BJ (cell line): ENCODE measurements at regions not wholly inside any gene's neighbourhood (a gene's known extent, or its start where the extent isn't known, plus 50 kb on each side); places are given as distances from the start of the nearest gene placed in this dataset.

Source experiments
- CTCF ChIA-PET: fragments of 350-600 bp; formaldehyde crosslinking; extraction: SDS; loops from one replicate; lab custom pipeline; 2021; ENCODE audit warnings: antibody characterized with exemption, inconsistent platforms; lab: Yijun Ruan, JAX
- POLR2A ChIA-PET: fragments of 300-600 bp; sonication (Branson Sonifier 250); formaldehyde crosslinking; extraction: SDS; loops from one replicate; lab custom pipeline; 2021; ENCODE audit warnings: antibody characterized with exemption; lab: Charles Lee
- DNase-seq: peaks from one replicate; pipeline ENCODE4 v3.0.0-alpha.2; 2011; ENCODE audit warnings: low read depth
- H3K27me3 ChIP-seq: 2 replicates; pipeline ENCODE4 v1.6.0; 2011; ENCODE audit warnings: low read length; ENCODE audit not compliant: control insufficient read depth, insufficient read depth
- H3K36me3 ChIP-seq: 2 replicates; pipeline ENCODE4 v1.5.1; 2011; ENCODE audit warnings: low read length; ENCODE audit not compliant: control insufficient read depth, insufficient read depth
- H3K4me3 ChIP-seq: 2 replicates; pipeline ENCODE4 v1.5.1; 2011; ENCODE audit warnings: low read depth, mild to moderate bottlenecking, control low read depth, low read length
- TF ChIP-seq, protein P1 (sequence below): IDR thresholded peaks from 2 replicates; pipeline ENCODE4 v1.5.1; 2011; ENCODE audit warnings: low read depth, mild to moderate bottlenecking, control low read depth, inconsistent platforms, low read length, moderate library complexity; ENCODE audit not compliant: insufficient read depth

DNA sequence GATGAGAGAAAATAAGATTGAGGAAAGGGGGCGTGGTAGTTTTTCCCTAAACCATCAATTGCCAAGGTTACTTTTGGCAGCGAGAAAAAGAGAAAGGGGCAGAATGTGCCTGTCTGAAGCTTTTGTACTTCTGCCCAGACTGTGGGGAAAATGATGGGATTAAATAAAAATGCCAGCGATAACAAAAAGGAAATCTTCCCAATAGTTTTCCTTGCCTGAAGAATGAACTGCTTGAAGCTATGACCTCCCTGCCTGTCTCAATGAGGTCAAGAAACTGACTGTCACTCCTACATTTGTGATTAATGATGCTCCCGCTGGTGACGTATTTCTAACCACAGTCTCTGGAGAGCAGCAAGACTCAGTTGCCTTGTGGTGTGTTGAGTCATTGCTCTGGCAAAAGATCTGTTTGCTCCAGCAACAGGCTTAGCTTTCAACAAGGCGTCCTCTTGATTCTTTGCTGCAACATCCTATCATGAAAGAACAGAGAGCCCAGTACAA lies 1051.5 kb downstream of the DIAPH3 start:
- DNase-seq, result peak; percentile 81
- POLR2A ChIA-PET, result no interaction called here
- Histone ChIP-seq H3K36me3 (no peaks in the 10 kb centered on the region), H3K27me3 (no peaks in the 10 kb centered on the region), H3K4me3 (no peak overlapping the region)
- CTCF ChIA-PET, result no interaction called here
- TF ChIP-seq, protein P1, sequence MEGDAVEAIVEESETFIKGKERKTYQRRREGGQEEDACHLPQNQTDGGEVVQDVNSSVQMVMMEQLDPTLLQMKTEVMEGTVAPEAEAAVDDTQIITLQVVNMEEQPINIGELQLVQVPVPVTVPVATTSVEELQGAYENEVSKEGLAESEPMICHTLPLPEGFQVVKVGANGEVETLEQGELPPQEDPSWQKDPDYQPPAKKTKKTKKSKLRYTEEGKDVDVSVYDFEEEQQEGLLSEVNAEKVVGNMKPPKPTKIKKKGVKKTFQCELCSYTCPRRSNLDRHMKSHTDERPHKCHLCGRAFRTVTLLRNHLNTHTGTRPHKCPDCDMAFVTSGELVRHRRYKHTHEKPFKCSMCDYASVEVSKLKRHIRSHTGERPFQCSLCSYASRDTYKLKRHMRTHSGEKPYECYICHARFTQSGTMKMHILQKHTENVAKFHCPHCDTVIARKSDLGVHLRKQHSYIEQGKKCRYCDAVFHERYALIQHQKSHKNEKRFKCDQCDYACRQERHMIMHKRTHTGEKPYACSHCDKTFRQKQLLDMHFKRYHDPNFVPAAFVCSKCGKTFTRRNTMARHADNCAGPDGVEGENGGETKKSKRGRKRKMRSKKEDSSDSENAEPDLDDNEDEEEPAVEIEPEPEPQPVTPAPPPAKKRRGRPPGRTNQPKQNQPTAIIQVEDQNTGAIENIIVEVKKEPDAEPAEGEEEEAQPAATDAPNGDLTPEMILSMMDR, result no peak

DNA sequence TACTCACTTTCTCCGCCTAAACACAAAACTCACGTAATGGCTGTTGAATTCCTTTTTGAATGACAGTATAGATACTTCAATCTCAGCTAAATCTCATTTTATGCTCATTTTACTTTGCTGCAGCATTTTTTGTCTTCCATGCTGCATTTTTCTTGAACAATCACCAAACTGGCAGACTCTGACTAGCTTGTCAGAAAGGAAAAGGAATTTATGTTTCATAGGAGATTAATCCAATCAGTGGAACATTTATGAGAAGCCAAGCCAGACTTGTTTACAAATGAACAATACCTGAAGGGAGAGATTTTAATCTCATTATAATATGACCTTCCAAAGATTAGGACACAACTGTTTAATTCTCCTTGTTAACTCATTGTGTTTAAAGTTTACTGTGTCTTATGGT lies 1044.3 kb downstream of the DIAPH3 start:
- H3K27me3 ChIP-seq, result no peaks in the 10 kb centered on the region
- CTCF ChIA-PET, result no interaction called here
- DNase-seq, result no peak
- no peak overlapping the region for H3K4me3 ChIP-seq
- POLR2A ChIA-PET, result no interaction called here
- no peaks in the 10 kb centered on the region for H3K36me3 ChIP-seq
- TF ChIP-seq, protein P1, result no peak

DNA sequence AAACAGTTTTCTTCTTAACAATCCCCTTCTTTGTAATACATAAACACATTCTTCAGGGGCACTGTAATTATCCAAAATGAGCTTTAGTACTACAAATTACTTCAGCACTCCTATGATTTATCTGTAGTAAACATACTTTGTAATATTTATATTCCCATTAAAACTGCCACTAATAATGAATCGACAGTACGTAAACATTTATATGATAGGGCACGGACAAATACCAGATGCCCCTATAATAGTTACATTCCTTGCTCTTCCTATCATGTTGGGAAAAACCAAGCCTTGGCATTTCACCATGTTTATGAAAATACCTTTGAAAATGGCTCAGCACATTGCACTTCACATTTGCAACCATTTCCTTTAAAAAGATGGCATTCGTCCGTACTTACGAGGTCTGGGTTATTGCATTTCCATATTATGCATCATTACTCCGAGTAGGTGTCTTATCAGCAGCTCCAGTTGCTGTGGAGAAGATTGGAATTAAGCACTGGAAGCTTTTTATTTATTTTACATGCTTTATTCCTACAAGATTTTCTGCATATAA lies 1043.4 kb downstream of the DIAPH3 start:
- Histone ChIP-seq H3K4me3 (no peak overlapping the region), H3K27me3 (no peaks in the 10 kb centered on the region), H3K36me3 (no peaks in the 10 kb centered on the region)
- DNase-seq, result no peak
- TF ChIP-seq, protein P1, result no peak
- POLR2A ChIA-PET, result no interaction called here
- CTCF ChIA-PET, result no interaction called here

DNA sequence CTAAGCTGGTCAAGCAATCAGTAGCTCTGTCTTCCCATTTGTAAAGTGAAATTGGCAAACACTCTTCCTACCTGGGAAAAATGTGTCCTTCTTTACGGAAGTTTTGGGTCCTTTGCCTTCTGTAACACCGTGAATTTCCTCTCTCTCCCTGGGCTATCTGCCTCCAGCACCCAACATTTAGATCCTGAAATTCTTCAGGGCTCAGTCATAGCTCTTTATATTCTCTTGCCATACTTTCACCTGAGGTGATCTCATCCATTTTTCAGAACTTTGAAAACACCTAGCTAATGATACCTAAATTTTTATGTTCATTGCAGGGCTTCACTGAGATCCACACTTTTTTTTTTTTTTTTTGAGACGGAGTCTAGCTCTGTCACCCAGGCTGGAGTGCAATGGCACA lies 1042.2 kb downstream of the DIAPH3 start:
- TF ChIP-seq, protein P1, result no peak
- POLR2A ChIA-PET, result no interaction called here
- no peak for DNase-seq
- Histone ChIP-seq H3K36me3 (no peaks in the 10 kb centered on the region), H3K27me3 (no peaks in the 10 kb centered on the region), H3K4me3 (no peak overlapping the region)
- CTCF ChIA-PET, result no interaction called here

DNA sequence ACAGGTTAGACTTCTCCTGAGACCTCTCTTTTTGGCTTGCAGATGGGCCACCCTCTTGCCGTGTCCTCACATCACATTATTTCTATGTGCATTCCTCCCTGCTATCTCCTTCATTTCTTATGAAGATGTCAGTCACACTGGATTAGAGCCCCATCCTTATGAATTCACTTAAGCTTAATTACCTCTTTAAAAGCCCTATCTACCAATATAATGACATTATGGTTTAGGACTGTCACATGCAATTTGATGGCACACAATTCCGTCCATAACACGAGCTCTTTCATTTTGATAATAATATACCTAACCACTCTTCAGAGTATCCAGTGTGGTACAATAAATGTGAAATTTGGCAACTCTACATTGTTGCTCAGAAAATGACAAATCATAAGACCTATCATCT lies 1037.3 kb downstream of the DIAPH3 start:
- Histone ChIP-seq H3K4me3 (no peak overlapping the region), H3K27me3 (no peaks in the 10 kb centered on the region), H3K36me3 (no peaks in the 10 kb centered on the region)
- TF ChIP-seq, protein P1, result no peak
- no peak for DNase-seq
- ChIA-PET POLR2A (no interaction called here), CTCF (no interaction called here)
